ENCODE measurements at regions not wholly inside any gene's neighbourhood (a gene's known extent, or its start where the extent isn't known, plus 50 kb on each side); places are given as distances from the start of the nearest gene placed in this dataset.
"Not testable (repeated sequence)": the region's sequence is repeated elsewhere in the genome, so short reads cannot be mapped to it uniquely, and the experiment has no call there.

DNA sequence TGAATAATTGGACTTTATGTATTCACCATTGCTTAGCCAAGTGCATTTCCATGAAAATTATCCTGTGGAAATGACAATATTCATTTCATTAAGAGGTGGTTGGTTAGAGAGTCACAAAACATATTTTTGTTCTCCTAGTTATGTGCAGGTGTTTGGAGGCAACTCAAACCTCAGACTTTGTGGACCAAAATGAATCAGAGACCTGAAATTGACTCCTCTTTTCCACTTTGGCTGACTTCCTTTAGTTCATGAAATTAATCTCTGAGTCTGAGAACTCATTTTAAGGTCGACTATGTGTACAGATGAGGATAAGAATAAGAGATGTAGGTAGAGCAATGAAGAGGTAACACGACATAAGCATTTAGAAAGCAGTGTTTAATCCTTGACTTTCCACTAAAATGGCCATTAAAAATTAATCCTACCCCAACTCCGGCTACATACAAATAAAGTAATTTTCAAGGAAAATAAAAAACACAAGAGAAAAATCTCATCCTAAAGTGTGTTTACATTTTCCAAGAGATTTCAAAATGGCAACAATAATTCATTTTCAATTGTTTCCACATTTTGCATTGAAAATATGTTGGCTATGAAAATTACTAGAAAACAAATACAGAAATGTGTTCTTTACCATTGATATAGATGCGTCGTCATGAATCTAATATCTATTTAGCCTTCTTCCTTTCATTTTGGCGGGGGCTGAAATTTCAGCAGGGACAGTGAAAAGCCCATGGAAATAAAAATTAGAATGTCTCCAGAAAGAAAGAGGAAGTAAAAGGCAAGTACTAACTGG is 185.4 kb upstream of the CSNK1A1L start:
- DNase-seq, result no peak

- DNase-seq, result no peak
These were observed 183.9 kb upstream of the CSNK1A1L start for GRCh38 chr13:37289212-37289935.

GRCh38 chr13:37288057-37288720 is 182.7 kb upstream of the CSNK1A1L start:
- DNase-seq, result no peak

DNA sequence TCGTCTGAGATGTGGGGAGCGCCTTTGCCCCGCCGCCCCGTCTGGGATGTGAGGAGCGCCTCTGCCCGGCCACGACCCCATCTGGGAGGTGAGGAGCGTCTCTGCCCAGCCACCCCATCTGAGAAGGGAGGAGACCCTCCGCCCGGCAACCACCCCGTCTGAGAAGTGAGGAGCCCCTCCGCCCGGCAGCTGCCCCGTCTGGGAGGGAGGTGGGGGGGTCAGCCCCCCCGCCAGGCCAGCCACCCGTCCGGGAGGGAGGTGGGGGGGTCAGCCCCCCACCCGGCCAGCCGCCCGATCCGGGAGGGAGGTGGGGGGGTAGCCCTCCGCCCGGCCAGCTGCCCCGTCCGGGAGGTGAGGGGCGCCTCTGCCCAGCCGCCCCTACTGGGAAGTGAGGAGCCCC is 174.8 kb upstream of the CSNK1A1L start:
- DNase-seq, result not testable (repeated sequence)

DNA sequence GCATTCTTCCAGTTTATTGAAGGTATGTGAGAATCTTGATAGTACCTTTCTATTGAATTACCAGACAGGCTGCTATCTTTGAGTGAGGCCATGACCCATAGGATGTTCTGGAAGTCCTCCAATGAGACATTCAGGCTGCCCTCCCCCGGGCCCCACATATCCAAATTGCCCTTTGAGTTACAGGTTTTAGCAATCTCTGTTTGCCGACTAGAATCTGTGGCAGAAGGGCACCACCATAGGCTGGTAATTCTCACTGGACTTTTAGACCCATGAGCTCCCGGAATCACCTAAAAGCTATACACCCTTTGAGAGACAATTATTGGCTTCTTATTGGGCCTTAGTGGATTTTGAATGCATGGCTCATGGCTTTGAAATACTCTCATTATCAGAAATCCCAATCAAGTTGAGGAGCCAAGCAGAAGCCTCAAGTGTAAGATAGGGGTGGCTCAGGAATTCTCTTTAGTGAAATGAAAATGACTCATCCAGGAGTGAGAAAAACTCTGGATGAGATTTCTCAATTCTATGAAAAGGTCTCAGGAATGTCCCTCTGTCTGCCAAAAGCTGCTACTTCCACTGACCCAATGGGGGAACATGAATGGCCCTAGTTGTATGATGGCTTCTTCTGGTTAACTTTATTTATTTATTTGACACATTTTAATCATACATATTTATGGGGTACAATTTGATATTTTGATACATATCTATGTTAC is 172.1 kb upstream of the CSNK1A1L start:
- DNase-seq, result no peak

DNA sequence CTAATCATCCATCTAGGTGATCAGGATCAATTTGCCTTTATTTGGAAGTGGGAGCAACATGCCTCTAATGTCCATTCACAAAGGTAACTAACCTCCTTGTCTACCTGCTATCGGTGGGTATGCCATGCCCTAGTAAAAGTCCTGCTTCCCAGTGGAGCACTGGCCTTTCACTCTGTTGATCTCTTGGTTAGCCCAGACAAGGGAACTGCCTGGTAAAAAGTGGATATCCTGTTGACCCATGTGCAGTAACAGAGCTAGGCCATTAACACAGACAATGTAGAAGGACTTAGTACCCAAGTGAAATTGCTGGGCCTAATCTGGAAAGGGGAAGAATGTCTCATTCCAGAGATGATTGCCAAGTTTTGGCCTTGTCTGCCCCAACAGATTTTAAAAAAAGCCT is 171.5 kb upstream of the CSNK1A1L start:
- no peak for DNase-seq

DNA sequence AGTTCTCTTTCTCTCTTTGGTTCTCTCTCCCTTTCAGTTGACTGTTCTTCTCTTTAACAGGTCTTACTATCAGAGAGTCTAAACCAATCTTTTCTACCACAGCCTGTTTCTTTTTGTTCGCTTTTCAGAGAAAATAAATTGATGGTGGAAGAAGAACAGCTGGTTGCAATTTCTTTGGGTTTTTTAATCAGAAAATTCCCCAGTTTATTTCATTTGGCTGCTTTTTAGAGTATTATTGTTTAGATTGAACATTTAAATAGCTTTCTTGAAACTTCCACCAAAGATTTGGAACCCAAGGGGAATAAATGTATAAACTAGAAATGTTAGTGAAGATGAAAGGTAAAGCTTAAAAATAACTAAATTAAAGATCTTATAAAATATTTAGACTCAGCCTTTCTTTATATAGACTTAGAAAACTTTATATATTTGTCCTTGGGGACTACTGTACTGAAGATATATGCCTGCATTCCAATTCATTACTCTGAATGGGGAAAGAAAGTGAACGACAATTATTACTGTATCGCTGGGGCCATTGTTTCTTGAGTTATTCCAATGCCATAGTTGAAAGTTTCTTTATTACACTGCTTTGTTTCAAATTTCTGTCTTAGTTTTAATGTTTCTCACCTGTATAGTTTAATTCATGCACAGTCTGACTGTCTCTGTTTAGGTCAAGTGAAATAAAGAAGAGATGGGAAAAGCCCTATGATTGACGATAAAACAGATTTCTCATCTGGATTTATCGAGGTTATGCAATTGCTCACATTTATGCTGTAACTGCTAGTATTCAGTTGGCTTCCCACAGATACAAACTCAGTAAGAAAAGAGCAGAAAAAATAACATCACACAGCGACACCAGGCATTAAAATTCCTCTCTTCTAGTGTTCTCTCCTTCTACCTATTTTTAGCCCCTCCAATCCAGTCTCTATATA is 169.4 kb upstream of the CSNK1A1L start:
- no peak for DNase-seq

DNA sequence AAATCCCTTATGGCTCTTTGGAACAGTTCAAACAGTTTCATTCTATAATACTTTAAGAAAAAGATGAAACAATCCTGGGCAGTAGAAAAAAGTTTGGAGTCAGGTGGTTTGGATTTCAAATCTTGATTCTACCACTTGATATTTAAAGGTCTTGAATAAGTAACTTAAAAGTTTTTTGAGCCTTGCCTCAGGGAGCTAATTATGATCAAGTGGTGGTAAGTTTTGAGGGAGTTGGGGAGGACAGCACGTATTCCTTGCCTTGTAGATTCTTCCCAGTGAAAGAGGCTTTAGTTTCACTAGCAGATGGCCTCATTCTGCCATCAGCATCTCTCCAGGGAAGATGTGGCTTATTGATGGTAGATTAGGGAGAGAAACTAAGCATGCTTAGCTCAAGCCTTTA is 168.4 kb upstream of the CSNK1A1L start:
- no peak for DNase-seq

- DNase-seq, result no peak
These were observed 164.9 kb upstream of the CSNK1A1L start for GRCh38 chr13:37270226-37271001.

DNA sequence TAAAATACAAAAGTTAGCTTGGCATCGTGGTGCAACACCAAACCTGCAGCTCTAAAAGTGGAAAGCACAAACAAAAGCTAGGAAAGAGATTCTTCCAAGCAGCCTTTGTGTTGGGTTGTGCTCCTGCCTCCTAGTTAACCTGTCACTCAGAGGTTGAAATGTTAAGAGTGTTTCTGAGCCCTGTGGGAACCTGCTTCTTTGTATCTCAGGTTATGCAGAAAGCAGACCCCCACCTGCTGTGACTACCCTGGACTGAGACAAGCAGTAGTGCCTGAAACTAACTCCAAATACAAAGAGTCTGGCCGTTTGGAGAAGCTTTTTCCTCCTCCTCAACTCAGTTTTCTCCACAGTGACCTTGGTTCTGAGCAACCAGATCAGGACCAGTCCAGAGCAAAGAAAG is 158.4 kb upstream of the CSNK1A1L start:
- no peak for DNase-seq

GRCh38 chr13:37257706-37258105 is 152.2 kb upstream of the CSNK1A1L start:
- DNase-seq, result no peak

DNA sequence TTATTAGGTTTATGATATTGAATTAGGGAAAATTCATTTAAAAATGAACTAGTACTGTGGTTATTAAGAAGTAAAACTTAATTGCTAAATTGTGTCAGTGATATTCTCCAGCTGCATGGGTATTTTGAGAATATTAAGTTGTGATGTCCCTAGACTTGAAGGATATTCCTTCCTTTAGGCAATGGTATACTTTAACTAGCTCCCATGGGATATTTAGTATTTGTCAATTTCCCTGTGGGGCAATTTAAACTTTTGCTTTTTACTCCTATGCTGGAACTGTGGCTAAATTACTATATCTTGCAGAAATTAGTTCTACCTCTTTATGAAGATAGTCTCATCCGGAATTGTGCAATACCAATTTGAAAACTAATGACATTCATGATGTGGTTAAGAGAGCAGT is 151.6 kb upstream of the CSNK1A1L start:
- no peak for DNase-seq

DNA sequence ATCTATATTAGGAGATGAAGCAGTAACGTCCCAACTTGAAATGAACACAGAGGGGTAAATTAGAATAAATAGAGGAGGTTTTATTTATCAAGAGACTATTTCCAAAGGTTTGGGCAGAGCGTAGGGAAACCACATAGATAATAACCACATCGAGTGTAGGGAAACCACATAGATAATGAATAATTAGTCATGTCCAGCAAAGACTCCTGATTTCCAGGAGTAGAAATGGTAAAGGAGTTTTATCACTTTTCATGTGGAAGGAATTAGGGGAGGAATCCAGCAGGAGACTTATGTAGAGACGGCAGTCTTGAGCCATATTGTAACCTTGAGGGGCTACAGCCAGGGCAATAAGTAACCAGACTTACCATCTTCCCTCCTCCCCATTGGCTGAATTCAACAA is 136.3 kb upstream of the CSNK1A1L start:
- no peak for DNase-seq

GRCh38 chr13:37230346-37230745 is 124.9 kb upstream of the CSNK1A1L start:
- no peak for DNase-seq

- no peak for DNase-seq
These were observed 124.5 kb upstream of the CSNK1A1L start for GRCh38 chr13:37229931-37230330.

- no peak for DNase-seq
These were observed 121.5 kb upstream of the CSNK1A1L start for GRCh38 chr13:37226971-37227370.

GRCh38 chr13:37225414-37226070 is 120.1 kb upstream of the CSNK1A1L start:
- no peak for DNase-seq

- no peak for DNase-seq
These were observed 110.9 kb upstream of the CSNK1A1L start for GRCh38 chr13:37216331-37216730.

- DNase-seq, result no peak
These were observed 107.4 kb upstream of the CSNK1A1L start for GRCh38 chr13:37212826-37213225.

- DNase-seq, result no peak
These were observed 106.0 kb upstream of the CSNK1A1L start for GRCh38 chr13:37211487-37211886.

Measured in NCI-H2081 treated with DMSO at 0.1 percent for 48 hours (cell line).